HG02798 (cell line): ENCODE measurements at regions not wholly inside any gene's neighbourhood (a gene's known extent, or its start where the extent isn't known, plus 50 kb on each side); places are given as distances from the start of the nearest gene placed in this dataset.

Experiments used
- ATAC-seq: cut with Tn5 transposase; IDR thresholded peaks from one replicate; pipeline ENCODE4 v1.9.1; 2021; ENCODE audit warnings: mild to moderate bottlenecking; ENCODE audit not compliant: unreplicated experiment, poor library complexity

DNA sequence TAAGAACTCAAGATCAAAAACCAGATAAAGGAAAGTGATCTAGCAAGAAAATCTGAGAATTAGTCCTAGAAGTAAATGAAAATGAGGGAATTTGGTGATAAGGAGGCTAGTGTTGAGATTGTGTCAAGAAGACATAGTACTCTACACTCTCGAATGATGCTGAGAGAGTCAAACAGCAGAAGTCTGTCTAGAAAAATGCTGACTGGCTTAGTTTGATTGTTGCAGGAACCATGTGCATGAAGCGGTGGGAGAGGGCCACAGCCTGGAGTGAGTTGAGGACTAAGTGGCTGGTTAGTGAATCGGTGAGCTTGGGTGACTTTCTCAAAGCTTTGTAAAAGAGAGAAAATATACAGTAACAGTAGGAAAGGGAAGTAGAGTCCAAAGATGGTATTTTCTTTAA, 124.5 kb downstream of the LRIG3 start:
- ATAC-seq, result no peak

DNA sequence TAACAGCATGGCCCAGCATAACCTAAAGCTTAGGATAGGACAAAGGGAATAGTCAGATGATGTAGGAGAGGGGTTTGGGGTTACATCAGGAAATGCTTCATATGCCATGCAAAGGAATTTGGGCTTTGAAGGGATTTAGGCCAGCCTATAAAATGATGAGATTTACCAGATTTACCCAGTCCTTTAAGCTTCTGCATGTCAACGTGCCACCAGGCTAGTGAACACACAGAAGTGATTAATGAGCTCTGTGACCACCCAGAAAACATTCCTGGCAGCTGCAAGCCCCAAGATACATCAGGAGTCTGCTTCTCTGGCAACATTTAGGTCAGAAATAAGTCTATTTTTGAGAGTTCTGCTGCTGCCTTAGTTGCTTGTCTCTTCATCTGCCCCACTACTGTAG, 118.3 kb downstream of the LRIG3 start:
- ATAC-seq, result no peak

DNA sequence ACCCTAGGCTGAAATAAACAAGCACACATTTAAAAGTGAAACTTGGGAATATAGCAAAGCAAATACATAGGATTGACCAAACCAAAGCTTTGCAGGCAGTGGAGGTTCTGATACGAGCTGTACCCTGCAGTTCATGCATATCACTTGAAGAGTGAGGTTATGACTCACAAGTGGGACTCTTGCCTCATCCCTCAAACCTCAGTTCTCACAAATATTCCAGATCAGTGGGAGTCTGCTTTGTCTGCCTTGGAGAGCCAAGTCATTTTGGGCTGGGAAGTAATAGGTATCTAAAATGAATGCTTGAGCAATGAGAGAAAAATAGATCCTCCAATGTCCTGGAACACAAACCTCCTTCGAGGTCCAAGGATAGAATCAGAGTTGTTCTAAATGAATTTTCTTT, 116.4 kb downstream of the LRIG3 start:
- ATAC-seq, result no peak

DNA sequence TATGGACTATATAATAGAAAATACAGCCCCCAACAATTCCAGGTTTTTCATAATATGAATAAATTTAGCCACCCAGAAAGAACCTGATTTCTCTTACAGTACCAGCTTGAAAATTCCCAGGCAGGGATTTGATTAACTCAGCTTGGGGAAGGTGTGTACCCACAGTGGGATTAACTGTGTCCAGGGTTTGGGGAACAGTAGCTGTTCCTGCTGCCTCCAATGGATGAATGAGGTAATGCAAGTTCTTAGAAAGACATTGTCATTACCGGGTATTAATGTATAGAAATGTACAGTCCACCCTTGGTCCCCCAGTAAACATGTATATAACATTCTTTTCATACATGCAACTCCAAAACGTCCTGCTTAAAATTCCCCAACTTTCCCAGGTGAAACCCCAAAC, 115.6 kb downstream of the LRIG3 start:
- ATAC-seq, result peak; percentile 87

DNA sequence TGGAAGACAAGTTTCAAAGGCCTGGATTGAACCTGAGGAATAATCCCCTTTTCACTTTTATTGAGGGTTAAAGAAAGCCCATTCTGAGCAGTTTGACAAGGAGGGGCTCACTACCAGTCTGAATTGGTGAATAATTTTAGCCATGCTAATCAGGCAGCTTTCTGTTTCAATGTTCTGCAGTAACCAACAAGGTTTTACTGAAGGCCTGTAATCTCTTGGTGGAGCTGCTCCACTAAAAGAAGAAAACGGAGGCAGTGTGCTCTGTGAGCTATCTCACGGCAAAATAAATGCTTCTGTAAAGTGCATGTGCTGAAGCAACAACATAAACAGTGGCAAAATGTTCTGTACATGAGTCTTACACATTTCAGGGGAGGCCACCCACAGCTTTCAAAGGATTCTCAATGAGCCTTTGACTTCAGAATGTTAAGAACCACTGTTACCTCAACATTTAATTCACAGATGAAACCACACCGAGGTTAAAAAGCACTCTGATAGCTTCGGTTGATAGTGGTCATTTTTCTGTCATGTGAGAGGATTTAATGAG, 111.2 kb downstream of the LRIG3 start:
- no peak for ATAC-seq

DNA sequence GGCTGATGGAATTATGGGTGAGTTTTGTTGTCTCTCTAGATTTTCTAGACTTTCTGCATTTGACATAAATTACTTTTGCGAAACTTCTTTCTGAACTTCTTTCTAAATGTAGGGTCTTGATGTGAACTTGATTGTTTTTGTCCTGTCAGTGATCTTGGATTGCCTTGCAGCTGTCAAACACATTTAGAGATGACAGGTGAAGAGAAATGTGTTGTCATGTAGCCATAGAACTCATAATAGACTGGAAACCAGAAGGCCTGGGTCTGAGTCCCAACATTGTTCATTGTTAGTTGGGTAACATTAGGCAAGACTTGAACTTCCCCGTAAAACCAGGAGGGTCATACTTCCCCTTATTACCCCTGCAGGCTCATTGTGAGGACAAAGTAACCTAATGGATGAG, 109.0 kb downstream of the LRIG3 start:
- ATAC-seq, result no peak

DNA sequence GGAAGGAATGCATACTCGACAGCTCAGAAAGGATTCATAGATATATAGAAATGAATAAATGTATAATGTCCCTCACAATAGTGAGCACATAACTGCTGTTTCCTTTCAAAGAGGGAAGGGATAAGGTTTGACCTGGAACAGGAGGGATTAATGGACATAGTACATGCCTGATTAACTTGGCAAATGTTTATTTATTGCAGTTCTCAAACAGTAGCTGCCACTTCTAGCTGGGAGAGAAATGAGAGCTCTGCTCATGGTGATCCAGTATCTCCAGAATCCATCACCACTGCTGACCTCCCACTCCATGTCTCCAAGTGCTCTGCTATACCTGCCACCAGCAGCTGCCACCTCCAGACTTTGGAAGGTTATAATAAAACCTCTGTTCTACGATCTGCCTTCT, 108.1 kb downstream of the LRIG3 start:
- no peak for ATAC-seq

DNA sequence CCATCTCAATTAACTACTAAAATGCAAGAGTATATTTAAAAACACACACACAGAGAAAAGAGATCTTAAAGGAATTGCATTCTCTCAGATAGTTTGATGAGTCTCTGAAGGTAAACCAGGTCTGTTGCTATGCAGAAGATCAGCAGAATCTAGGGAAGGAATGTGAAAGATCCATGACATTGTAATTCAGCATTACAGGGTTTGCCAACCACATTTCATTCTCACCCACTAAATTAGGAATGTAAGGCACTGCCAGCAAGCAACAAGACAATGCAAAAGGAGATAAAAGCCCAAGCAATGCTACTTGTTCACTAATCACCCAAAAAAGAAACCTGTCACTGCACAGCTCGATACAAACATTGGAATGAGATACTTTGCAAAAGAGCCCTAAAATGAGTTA, 106.3 kb downstream of the LRIG3 start:
- ATAC-seq, result no peak

DNA sequence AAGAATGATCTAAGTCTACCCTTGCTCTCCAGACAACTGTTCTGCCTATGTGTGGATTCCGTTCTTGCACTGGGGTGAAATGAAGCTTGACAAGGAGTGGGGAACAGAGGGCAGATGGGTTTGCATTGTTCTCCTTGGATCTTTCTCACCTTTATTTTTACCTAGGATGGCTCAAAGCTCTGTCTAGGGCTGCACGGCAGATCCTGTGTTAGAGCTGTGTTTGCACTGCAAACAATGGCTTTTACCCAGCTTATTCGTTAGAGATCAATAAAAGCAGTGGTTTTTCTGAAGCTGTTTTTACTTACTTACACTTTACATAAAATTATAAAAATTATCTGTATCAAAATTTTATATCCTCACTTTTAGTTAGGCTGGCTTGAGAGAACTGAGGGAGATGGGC, 105.1 kb downstream of the LRIG3 start:
- no peak for ATAC-seq

DNA sequence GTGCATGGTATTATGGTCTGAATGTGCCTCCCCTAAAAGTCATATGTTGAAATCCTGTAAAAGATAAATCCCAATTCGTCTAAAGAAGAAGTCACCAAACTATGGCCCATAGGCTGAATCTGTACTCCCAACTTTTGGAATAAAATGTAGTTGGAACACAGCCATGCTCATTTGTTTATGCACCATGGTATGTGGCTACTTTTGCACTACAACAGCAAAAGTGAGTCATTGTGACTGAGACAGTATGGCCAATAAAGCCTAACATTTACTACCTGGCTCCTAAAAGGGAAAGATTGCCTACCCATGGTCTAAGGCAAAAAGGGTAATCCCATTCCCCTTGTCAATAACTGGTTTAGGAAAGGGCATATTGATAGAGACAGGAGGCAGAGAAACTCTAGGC, 101.8 kb downstream of the LRIG3 start:
- ATAC-seq, result no peak

DNA sequence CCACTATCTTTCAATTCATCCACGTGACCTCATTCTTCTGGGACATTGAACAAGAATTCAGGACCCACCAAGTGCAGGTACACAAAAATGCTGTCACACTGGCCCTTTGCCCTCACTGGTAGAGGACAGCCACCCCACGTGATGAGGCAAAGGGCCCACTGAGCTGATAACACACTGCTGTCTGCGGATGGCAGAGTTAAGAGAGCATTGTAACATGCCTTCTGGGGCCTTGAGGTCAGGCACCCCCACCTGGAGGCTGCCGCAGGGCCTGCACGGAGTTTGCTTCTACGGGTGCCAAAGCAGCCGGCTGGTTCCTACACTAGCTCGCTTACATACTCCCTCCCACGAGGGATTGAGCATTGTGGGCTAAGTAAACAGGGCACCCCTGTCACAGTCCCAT, 101.0 kb downstream of the LRIG3 start:
- no peak for ATAC-seq

DNA sequence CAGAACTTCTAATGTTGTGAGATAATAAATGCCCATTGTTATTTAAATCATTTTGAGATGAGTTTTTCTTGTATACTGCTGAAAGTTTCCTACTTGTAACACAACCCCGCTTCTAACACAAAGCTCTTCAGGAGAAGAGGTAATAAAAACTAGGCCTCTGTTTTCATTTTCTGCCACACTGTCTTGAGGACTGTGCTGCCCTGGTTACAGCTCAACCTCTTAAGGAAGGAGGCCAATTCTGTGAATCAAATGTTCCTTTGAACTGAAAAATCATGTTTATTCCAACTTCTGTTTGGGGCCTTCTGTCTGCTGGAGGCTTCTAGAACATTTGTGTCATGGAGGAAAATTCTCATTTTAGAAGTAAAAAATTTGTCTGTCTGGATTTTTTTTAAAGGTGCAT, 100.3 kb downstream of the LRIG3 start:
- no peak for ATAC-seq
